Ishikawa (cell line): ENCODE measurements at regions not wholly inside any gene's neighbourhood (a gene's known extent, or its start where the extent isn't known, plus 50 kb on each side); places are given as distances from the start of the nearest gene placed in this dataset.

Experiments
- CEBPB ChIP-seq: IDR thresholded peaks from 2 replicates; pipeline ENCODE4 v1.6.1; 2012
- CREB1 ChIP-seq: IDR thresholded peaks from 2 replicates; pipeline ENCODE4 v1.6.1; 2012; ENCODE audit warnings: low read depth
- EGR1 ChIP-seq: IDR thresholded peaks from 2 replicates; pipeline ENCODE4 v1.6.1; 2012
- EP300 ChIP-seq: IDR thresholded peaks from 2 replicates; pipeline ENCODE4 v1.6.1; 2012; ENCODE audit warnings: borderline replicate concordance
- FOXM1 ChIP-seq: IDR thresholded peaks from 2 replicates; pipeline ENCODE4 v1.6.1; 2012; ENCODE audit warnings: low read depth, borderline replicate concordance
- NFIC ChIP-seq: IDR thresholded peaks from 2 replicates; pipeline ENCODE4 v1.6.1; 2012
- RAD21 ChIP-seq: IDR thresholded peaks from 2 replicates; pipeline ENCODE4 v1.6.1; 2012; ENCODE audit warnings: low read depth
- TAF1 ChIP-seq: IDR thresholded peaks from 2 replicates; pipeline ENCODE4 v1.6.1; 2012; ENCODE audit warnings: low read depth, mild to moderate bottlenecking
- TCF12 ChIP-seq: IDR thresholded peaks from 2 replicates; pipeline ENCODE4 v1.6.1; 2012; ENCODE audit warnings: low read depth
- TEAD4 ChIP-seq: IDR thresholded peaks from 2 replicates; pipeline ENCODE4 v1.6.1; 2012
- YY1 ChIP-seq: IDR thresholded peaks from 2 replicates; pipeline ENCODE4 v1.6.1; 2012; ENCODE audit warnings: low read depth
- ZBTB7A ChIP-seq: IDR thresholded peaks from 2 replicates; pipeline ENCODE4 v1.6.1; 2012; ENCODE audit warnings: low read depth
- TF ChIP-seq, protein P1 (sequence below): IDR thresholded peaks from 2 replicates; pipeline ENCODE4 v1.6.1; 2012; ENCODE audit warnings: low read depth, mild to moderate bottlenecking
- TF ChIP-seq, protein P2 (sequence below): IDR thresholded peaks from 2 replicates; pipeline ENCODE4 v1.6.1; 2012

DNA sequence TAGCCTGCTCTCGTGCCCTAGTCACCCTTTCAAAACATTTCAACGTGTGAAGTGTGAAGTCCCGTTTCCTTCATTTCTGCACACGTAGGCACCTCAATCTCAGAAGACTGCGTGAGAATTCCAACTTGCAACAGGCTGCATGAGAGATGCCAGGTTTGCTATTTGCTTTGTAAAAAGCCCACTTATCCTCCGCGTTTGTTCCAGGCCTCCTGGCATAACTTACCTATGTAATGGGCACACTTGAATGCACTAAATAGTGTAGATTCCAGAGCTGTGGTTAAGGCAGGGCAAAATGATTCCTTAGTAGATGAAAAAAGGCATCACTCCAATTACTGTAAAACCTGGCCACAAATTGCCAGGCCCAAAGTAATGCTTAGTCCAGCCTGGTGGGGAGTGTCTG is 179.6 kb downstream of the INO80D start:
- TF ChIP-seq, protein P1, sequence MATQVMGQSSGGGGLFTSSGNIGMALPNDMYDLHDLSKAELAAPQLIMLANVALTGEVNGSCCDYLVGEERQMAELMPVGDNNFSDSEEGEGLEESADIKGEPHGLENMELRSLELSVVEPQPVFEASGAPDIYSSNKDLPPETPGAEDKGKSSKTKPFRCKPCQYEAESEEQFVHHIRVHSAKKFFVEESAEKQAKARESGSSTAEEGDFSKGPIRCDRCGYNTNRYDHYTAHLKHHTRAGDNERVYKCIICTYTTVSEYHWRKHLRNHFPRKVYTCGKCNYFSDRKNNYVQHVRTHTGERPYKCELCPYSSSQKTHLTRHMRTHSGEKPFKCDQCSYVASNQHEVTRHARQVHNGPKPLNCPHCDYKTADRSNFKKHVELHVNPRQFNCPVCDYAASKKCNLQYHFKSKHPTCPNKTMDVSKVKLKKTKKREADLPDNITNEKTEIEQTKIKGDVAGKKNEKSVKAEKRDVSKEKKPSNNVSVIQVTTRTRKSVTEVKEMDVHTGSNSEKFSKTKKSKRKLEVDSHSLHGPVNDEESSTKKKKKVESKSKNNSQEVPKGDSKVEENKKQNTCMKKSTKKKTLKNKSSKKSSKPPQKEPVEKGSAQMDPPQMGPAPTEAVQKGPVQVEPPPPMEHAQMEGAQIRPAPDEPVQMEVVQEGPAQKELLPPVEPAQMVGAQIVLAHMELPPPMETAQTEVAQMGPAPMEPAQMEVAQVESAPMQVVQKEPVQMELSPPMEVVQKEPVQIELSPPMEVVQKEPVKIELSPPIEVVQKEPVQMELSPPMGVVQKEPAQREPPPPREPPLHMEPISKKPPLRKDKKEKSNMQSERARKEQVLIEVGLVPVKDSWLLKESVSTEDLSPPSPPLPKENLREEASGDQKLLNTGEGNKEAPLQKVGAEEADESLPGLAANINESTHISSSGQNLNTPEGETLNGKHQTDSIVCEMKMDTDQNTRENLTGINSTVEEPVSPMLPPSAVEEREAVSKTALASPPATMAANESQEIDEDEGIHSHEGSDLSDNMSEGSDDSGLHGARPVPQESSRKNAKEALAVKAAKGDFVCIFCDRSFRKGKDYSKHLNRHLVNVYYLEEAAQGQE = no peak
- TF ChIP-seq YY1 (no peak), TAF1 (no peak), EP300 (no peak), FOXM1 (no peak), CEBPB (no peak), EGR1 (no peak), NFIC (no peak), ZBTB7A (no peak), CREB1 (no peak), RAD21 (no peak), TCF12 (no peak), TEAD4 (no peak)
- TF ChIP-seq, protein P2, sequence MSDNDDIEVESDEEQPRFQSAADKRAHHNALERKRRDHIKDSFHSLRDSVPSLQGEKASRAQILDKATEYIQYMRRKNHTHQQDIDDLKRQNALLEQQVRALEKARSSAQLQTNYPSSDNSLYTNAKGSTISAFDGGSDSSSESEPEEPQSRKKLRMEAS = no peak
